SK-N-SH treated with all-trans-retinoic acid at 6 μM for 48 hours (cell line): ENCODE measurements at regions not wholly inside any gene's neighbourhood (a gene's known extent, or its start where the extent isn't known, plus 50 kb on each side); places are given as distances from the start of the nearest gene placed in this dataset.

Experiments
- BACH2 ChIP-seq: fragments of 250-450 bp; sonication (Bioruptor Pico); IDR thresholded peaks from 2 replicates; pipeline ENCODE4 v1.9.0; 2021; ENCODE audit warnings: mild to moderate bottlenecking, borderline replicate concordance
- CREB5 ChIP-seq: fragments of 250-450 bp; sonication (Bioruptor Pico); IDR thresholded peaks from 2 replicates; pipeline ENCODE4 v1.5.1; 2020; ENCODE audit warnings: low read depth, mild to moderate bottlenecking, moderate library complexity
- GLIS3 ChIP-seq: fragments of 250-450 bp; sonication (Bioruptor Pico); IDR thresholded peaks from 2 replicates; pipeline ENCODE4 v1.5.0; 2020; ENCODE audit warnings: mild to moderate bottlenecking, moderate library complexity
- ISL1 ChIP-seq: fragments of 250-450 bp; sonication (Bioruptor Pico); IDR thresholded peaks from 2 replicates; pipeline ENCODE4 v2.1.2; 2022; ENCODE audit warnings: mild to moderate bottlenecking, moderate library complexity
- OSR1 ChIP-seq: fragments of 250-450 bp; sonication (Bioruptor Pico); IDR thresholded peaks from 2 replicates; pipeline ENCODE4 v1.8.0; 2022; ENCODE audit warnings: moderate library complexity, mild to moderate bottlenecking, inconsistent platforms
- PATZ1 ChIP-seq: fragments of 250-450 bp; sonication (Bioruptor Pico); IDR thresholded peaks from 2 replicates; pipeline ENCODE4 v1.8.0; 2020; ENCODE audit warnings: mild to moderate bottlenecking, moderate library complexity, borderline replicate concordance
- SNAI2 ChIP-seq: fragments of 250-450 bp; sonication (Bioruptor Pico); IDR thresholded peaks from 2 replicates; pipeline ENCODE4 v1.5.0; 2020; ENCODE audit warnings: mild to moderate bottlenecking, moderate library complexity
- TCF4 ChIP-seq: fragments of 250-450 bp; sonication (Bioruptor Pico); IDR thresholded peaks from 2 replicates; pipeline ENCODE4 v1.8.0; 2021; ENCODE audit warnings: mild to moderate bottlenecking, moderate library complexity, borderline replicate concordance
- TOX ChIP-seq: fragments of 250-450 bp; sonication (Bioruptor Pico); IDR thresholded peaks from 2 replicates; pipeline ENCODE4 v1.8.0; 2021; ENCODE audit warnings: mild to moderate bottlenecking, moderate library complexity, borderline replicate concordance
- ZC3H10 ChIP-seq: fragments of 250-450 bp; sonication (Bioruptor Pico); IDR thresholded peaks from 2 replicates; pipeline ENCODE4 v1.5.1; 2021; ENCODE audit warnings: mild to moderate bottlenecking, moderate library complexity
- ZFP3 ChIP-seq: fragments of 250-450 bp; sonication (Bioruptor Pico); IDR thresholded peaks from 2 replicates; pipeline ENCODE4 v1.5.0; 2020; ENCODE audit warnings: mild to moderate bottlenecking, moderate library complexity
- ZNF565 ChIP-seq: fragments of 450-650 bp; formaldehyde crosslinking; conservative IDR thresholded peaks from 2 replicates; pipeline ENCODE4 v1.5.0; 2020; ENCODE audit warnings: low read depth, mild to moderate bottlenecking, moderate library complexity

GRCh38 chr12:94841177-94841576 lies 162.3 kb downstream of the NDUFA12 start:
- TF ChIP-seq ISL1 = no peak
- no peak for TF ChIP-seq SNAI2 (CRISPR knock-in tag)
- TF ChIP-seq ZC3H10 (CRISPR knock-in tag) = no peak
- no peak for TF ChIP-seq TCF4 (CRISPR knock-in tag)
- TF ChIP-seq ZFP3 = no peak
- no peak for TF ChIP-seq PATZ1 (CRISPR knock-in tag)
- TF ChIP-seq ZNF565 (CRISPR knock-in tag) = no peak
- TF ChIP-seq TOX = no peak
- TF ChIP-seq OSR1 = no peak
- no peak for TF ChIP-seq GLIS3 (CRISPR knock-in tag)
- TF ChIP-seq BACH2 (CRISPR knock-in tag) = no peak
- no peak for TF ChIP-seq CREB5
